ENCODE measurements at regions not wholly inside any gene's neighbourhood (a gene's known extent, or its start where the extent isn't known, plus 50 kb on each side); places are given as distances from the start of the nearest gene placed in this dataset.

GRCh38 chr2:16059393-16060016 lies 119.2 kb downstream of the MYCN start:
- no peak overlapping the region for H3K27ac ChIP-seq
- H3K4me3 ChIP-seq: no peak overlapping the region
- no peaks in the 10 kb centered on the region for H3K36me3 ChIP-seq
- no peak for DNase-seq (ENCODE audit: low spot score)
- H3K27me3 ChIP-seq (replicated peaks; ENCODE audit: insufficient read depth): no peaks in the 10 kb centered on the region
- H3K9me3 ChIP-seq: no peaks in the 10 kb centered on the region
- intact Hi-C loops (cut with DNase I): no loop called here
- 90% methylated on average over 4 of the region's 4 CpGs for WGBS
- no peaks in the 10 kb centered on the region for H3K4me1 ChIP-seq (replicated peaks)
- no peak for TF ChIP-seq POLR2A (IDR thresholded peaks at IDR 0.05)
- TF ChIP-seq CTCF (IDR thresholded peaks at IDR 0.05): no peak
- no peak for TF ChIP-seq POLR2AphosphoS5 (IDR thresholded peaks at IDR 0.05)

GRCh38 chr2:16058747-16059358 lies 118.5 kb downstream of the MYCN start:
- Histone ChIP-seq H3K4me1 (replicated peaks) (no peaks in the 10 kb centered on the region), H3K9me3 (no peaks in the 10 kb centered on the region), H3K36me3 (no peaks in the 10 kb centered on the region), H3K27ac (no peak overlapping the region), H3K27me3 (replicated peaks; ENCODE audit: insufficient read depth) (no peaks in the 10 kb centered on the region), H3K4me3 (no peak overlapping the region)
- DNase-seq (ENCODE audit: low spot score): no peak
- TF ChIP-seq POLR2A (IDR thresholded peaks at IDR 0.05) (no peak), CTCF (IDR thresholded peaks at IDR 0.05) (no peak), POLR2AphosphoS5 (IDR thresholded peaks at IDR 0.05) (no peak)
- intact Hi-C loops (cut with DNase I): no loop called here
- 95% methylated on average over 3 of the region's 3 CpGs for WGBS

GRCh38 chr2:16058256-16058655 lies 117.9 kb downstream of the MYCN start:
- whole genome bisulfite sequencing: 84% methylated on average over 6 of the region's 6 CpGs
- no peak overlapping the region for H3K27ac ChIP-seq
- H3K9me3 ChIP-seq: no peaks in the 10 kb centered on the region
- no peaks in the 10 kb centered on the region for H3K4me1 ChIP-seq (replicated peaks)
- no peaks in the 10 kb centered on the region for H3K36me3 ChIP-seq
- intact Hi-C loops (cut with DNase I): no loop called here
- DNase-seq (ENCODE audit: low spot score): no peak
- no peak overlapping the region for H3K4me3 ChIP-seq
- H3K27me3 ChIP-seq (replicated peaks; ENCODE audit: insufficient read depth): no peaks in the 10 kb centered on the region
- TF ChIP-seq POLR2AphosphoS5 (IDR thresholded peaks at IDR 0.05) (no peak), POLR2A (IDR thresholded peaks at IDR 0.05) (no peak), CTCF (IDR thresholded peaks at IDR 0.05) (no peak)

GRCh38 chr2:16057661-16058060 lies 117.3 kb downstream of the MYCN start:
- intact Hi-C loops (cut with DNase I): no loop called here
- Histone ChIP-seq H3K9me3 (no peaks in the 10 kb centered on the region), H3K4me1 (replicated peaks) (no peaks in the 10 kb centered on the region), H3K4me3 (no peak overlapping the region), H3K36me3 (no peaks in the 10 kb centered on the region), H3K27me3 (replicated peaks; ENCODE audit: insufficient read depth) (no peaks in the 10 kb centered on the region), H3K27ac (no peak overlapping the region)
- DNase-seq (ENCODE audit: low spot score): no peak
- WGBS: 98% methylated on average over 10 of the region's 10 CpGs
- TF ChIP-seq CTCF (IDR thresholded peaks at IDR 0.05) (no peak), POLR2A (IDR thresholded peaks at IDR 0.05) (no peak)
